ENCODE measurements at regions not wholly inside any gene's neighbourhood (a gene's known extent, or its start where the extent isn't known, plus 50 kb on each side); places are given as distances from the start of the nearest gene placed in this dataset.

- no peak for TF ChIP-seq ZNF571 (tag by site-specific recombination; IDR thresholded peaks at IDR 0.05)
- no peak for TF ChIP-seq ZNF16 (tag by site-specific recombination; IDR thresholded peaks at IDR 0.05; ENCODE audit: low read depth)
- H3K4me1 ChIP-seq (ENCODE audit: control insufficient read depth, insufficient read depth, low read length), result peaks cover 5% of the 10 kb centered on the region
- POLR2A ChIA-PET, result no interaction called here
- H3K36me3 ChIP-seq (ENCODE audit: control insufficient read depth in 2 of 2, insufficient read depth in 1 of 2, low read length in 2 of 2), result no peaks in the 10 kb centered on the region
- no peaks in the 10 kb centered on the region for H3K9me3 ChIP-seq (ENCODE audit: control insufficient read depth, insufficient read depth, low read depth, low read length)
- H3K27ac ChIP-seq (ENCODE audit: extremely low read depth, low read depth, low read length), result no peak overlapping the region
- CTCF ChIA-PET, result interaction anchor here (0.7 kb wide), 1 partner anchor 1097 kb away, joined by 3 read pairs; no protein-coding TSS in a partner anchor
- H3K4me3 ChIP-seq (ENCODE audit: low read depth, low read length), result no peak overlapping the region
Observed at GRCh38 chr13:106351251-106351650, 184.2 kb downstream of the EFNB2 start.

- no peaks in the 10 kb centered on the region for H3K36me3 ChIP-seq (ENCODE audit: control insufficient read depth in 2 of 2, insufficient read depth in 1 of 2, low read length in 2 of 2)
- POLR2A ChIA-PET, result interaction anchor here (0.6 kb wide), 1 partner anchor 124 kb away, joined by 3 read pairs; no protein-coding TSS in a partner anchor
- H3K4me1 ChIP-seq (ENCODE audit: control insufficient read depth, insufficient read depth, low read length), result peaks cover 5% of the 10 kb centered on the region
- CTCF ChIA-PET, result interaction anchor here (0.6 to 0.7 kb wide), 2 partner anchors 177 to 270 kb away, joined by 3 read pairs; no protein-coding TSS in a partner anchor
- H3K27ac ChIP-seq (ENCODE audit: extremely low read depth, low read depth, low read length), result no peak overlapping the region
- no peaks in the 10 kb centered on the region for H3K9me3 ChIP-seq (ENCODE audit: control insufficient read depth, insufficient read depth, low read depth, low read length)
- TF ChIP-seq ZNF214 (tag by site-specific recombination; IDR thresholded peaks at IDR 0.05; ENCODE audit: borderline replicate concordance) (no peak), PRDM1 (tag by site-specific recombination; IDR thresholded peaks at IDR 0.05) (no peak), ZNF292 (tag by site-specific recombination; IDR thresholded peaks at IDR 0.05; ENCODE audit: borderline replicate concordance, low read depth) (no peak), GLI4 (tag by site-specific recombination; IDR thresholded peaks at IDR 0.05) (no peak), ZNF174 (tag by site-specific recombination; IDR thresholded peaks at IDR 0.05) (no peak), ZNF248 (tag by site-specific recombination; IDR thresholded peaks at IDR 0.05) (no peak), PRDM6 (tag by site-specific recombination; IDR thresholded peaks at IDR 0.05) (no peak), SCRT2 (tag by site-specific recombination; IDR thresholded peaks at IDR 0.05) (no peak), ZNF132 (tag by site-specific recombination; IDR thresholded peaks at IDR 0.05; ENCODE audit: borderline replicate concordance) (no peak), ZNF76 (tag by site-specific recombination; IDR thresholded peaks at IDR 0.05; ENCODE audit: borderline replicate concordance, low read depth) (no peak), ZBTB48 (tag by site-specific recombination; IDR thresholded peaks at IDR 0.05) (no peak), ZNF423 (tag by site-specific recombination; IDR thresholded peaks at IDR 0.05) (no peak), ZXDB (tag by site-specific recombination; IDR thresholded peaks at IDR 0.05) (no peak), AEBP2 (tag by site-specific recombination; IDR thresholded peaks at IDR 0.05; ENCODE audit: borderline replicate concordance) (no peak)
- TF ChIP-seq, protein P1, sequence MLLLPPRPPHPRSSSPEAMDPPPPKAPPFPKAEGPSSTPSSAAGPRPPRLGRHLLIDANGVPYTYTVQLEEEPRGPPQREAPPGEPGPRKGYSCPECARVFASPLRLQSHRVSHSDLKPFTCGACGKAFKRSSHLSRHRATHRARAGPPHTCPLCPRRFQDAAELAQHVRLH (tag by site-specific recombination; IDR thresholded peaks at IDR 0.05), result no peak
- TF ChIP-seq, protein P2, sequence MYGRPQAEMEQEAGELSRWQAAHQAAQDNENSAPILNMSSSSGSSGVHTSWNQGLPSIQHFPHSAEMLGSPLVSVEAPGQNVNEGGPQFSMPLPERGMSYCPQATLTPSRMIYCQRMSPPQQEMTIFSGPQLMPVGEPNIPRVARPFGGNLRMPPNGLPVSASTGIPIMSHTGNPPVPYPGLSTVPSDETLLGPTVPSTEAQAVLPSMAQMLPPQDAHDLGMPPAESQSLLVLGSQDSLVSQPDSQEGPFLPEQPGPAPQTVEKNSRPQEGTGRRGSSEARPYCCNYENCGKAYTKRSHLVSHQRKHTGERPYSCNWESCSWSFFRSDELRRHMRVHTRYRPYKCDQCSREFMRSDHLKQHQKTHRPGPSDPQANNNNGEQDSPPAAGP (tag by site-specific recombination; IDR thresholded peaks at IDR 0.05), result no peak
- no peak overlapping the region for H3K4me3 ChIP-seq (ENCODE audit: low read depth, low read length)
Observed at GRCh38 chr13:106350208-106350607, 185.3 kb downstream of the EFNB2 start.
